Spleen (tissue), 7 donors: ENCODE measurements at regions not wholly inside any gene's neighbourhood (a gene's known extent, or its start where the extent isn't known, plus 50 kb on each side); places are given as distances from the start of the nearest gene placed in this dataset.

Experiments used
- CTCF ChIP-seq, 11 experiments: fragments of 200-600 bp in 7 of 11; fragments of 450-650 bp in 4 of 11; sonication (generic) in 4 of 11; IDR thresholded peaks in 8 of 11; conservative IDR thresholded peaks in 3 of 11; 1 replicate in 7 of 11; 2 replicates in 4 of 11; pipeline versions ENCODE4 v1.4.0 to v1.8.0; 2016 to 2021; ENCODE audit warnings: antibody characterized with exemption in 11 of 11, inconsistent platforms in 4 of 11, mild to moderate bottlenecking in 1 of 11
- POLR2A ChIP-seq, 3 donors: fragments of 450-650 bp; IDR thresholded peaks; one replicate each; pipeline ENCODE4 v1.5.1; 2017; ENCODE audit warnings: antibody characterized with exemption in 3 of 3, mild to moderate bottlenecking in 1 of 3
- POLR2AphosphoS5 ChIP-seq, 3 donors: sonication (generic); formaldehyde crosslinking; IDR thresholded peaks; one replicate each; pipeline ENCODE4 v1.5.1; 2017; ENCODE audit warnings: antibody characterized with exemption in 3 of 3
- donor health status: DM: no; HTN: no; CAD: no; lungs with moderate emphysema.
- donor health status: DM: no; HTN: no; CAD: no.
- donor health status: DM: no; HTN: no; CAD: no.

GRCh38 chr1:36539526-36539925, 56.8 kb upstream of the CSF3R start:
- no peak for TF ChIP-seq CTCF (IDR thresholded peaks at IDR 0.05 in 8 of 11, conservative IDR thresholded peaks at IDR 0.05 in 3 of 11)
- no peak for TF ChIP-seq POLR2AphosphoS5 (IDR thresholded peaks at IDR 0.05)
- TF ChIP-seq POLR2A (IDR thresholded peaks at IDR 0.05): no peak
